Fibroblast of pulmonary artery (primary cell): ENCODE measurements at regions not wholly inside any gene's neighbourhood (a gene's known extent, or its start where the extent isn't known, plus 50 kb on each side); places are given as distances from the start of the nearest gene placed in this dataset.
A peak's percentile ranks its signal among the peaks of the same experiment; 100 is the strongest.
"Not testable (repeated sequence)": the region's sequence is repeated elsewhere in the genome, so short reads cannot be mapped to it uniquely, and the experiment has no call there.

Experiments
- DNase-seq: peaks from one replicate; pipeline ENCODE4 v3.0.0-alpha.2; 2010; ENCODE audit warnings: low read depth
- H3K4me3 ChIP-seq: replicated peaks from 2 replicates; pipeline ENCODE4 v1.5.1; 2011; ENCODE audit warnings: low read depth, mild to moderate bottlenecking, control low read depth, low read length, moderate library complexity
- TF ChIP-seq, protein P1 (sequence below): IDR thresholded peaks from 2 replicates; pipeline ENCODE4 v1.5.1; 2011; ENCODE audit warnings: mild to moderate bottlenecking, control low read depth, low read length, inconsistent platforms; ENCODE audit errors: missing control alignments

DNA sequence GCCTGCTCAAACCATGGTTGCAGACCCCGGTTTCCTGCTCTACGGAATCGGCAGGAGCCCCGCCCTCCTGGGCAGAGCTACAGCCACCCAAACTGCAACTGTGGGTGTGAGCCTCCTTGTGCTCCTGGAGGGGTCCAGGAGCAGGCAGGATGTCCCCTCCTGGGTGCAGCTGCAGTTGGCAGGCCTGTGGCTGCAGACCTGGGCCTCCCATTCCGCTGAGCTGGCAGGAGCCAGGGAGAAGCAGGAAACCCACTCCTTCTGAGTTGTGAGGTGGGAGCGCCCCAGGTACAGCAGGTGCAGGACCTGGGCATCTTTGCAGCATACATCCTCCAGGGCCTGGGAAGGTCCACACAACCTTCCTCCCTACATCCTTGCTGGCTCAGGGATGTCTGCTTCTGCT lies 578.7 kb upstream of the USP24 start:
- TF ChIP-seq, protein P1, sequence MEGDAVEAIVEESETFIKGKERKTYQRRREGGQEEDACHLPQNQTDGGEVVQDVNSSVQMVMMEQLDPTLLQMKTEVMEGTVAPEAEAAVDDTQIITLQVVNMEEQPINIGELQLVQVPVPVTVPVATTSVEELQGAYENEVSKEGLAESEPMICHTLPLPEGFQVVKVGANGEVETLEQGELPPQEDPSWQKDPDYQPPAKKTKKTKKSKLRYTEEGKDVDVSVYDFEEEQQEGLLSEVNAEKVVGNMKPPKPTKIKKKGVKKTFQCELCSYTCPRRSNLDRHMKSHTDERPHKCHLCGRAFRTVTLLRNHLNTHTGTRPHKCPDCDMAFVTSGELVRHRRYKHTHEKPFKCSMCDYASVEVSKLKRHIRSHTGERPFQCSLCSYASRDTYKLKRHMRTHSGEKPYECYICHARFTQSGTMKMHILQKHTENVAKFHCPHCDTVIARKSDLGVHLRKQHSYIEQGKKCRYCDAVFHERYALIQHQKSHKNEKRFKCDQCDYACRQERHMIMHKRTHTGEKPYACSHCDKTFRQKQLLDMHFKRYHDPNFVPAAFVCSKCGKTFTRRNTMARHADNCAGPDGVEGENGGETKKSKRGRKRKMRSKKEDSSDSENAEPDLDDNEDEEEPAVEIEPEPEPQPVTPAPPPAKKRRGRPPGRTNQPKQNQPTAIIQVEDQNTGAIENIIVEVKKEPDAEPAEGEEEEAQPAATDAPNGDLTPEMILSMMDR: no peak
- no peak overlapping the region for H3K4me3 ChIP-seq

DNA sequence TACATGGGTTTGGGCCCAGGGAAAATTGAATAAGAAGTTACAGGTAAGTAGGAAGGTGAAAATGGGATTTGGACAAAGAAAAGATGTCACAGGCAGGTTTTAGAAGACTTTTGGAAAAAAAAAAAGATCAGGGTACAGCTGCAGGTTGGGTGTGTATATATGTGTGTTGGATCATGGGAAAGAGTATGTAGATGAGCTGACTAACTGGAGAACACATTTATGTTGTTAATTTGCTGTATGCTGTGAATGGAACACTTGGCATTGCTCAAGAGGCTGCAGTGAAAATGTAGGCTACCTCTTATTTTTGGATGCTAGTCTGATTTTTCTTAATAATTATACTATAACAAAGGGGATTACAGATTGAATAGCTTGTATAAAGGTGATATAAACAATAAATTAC lies 577.7 kb upstream of the USP24 start:
- TF ChIP-seq, protein P1: no peak
- no peak overlapping the region for H3K4me3 ChIP-seq
- no peak for DNase-seq

More for the DNA sequence above, 578.7 kb upstream of the USP24 start:
- DNase-seq: no peak

DNA sequence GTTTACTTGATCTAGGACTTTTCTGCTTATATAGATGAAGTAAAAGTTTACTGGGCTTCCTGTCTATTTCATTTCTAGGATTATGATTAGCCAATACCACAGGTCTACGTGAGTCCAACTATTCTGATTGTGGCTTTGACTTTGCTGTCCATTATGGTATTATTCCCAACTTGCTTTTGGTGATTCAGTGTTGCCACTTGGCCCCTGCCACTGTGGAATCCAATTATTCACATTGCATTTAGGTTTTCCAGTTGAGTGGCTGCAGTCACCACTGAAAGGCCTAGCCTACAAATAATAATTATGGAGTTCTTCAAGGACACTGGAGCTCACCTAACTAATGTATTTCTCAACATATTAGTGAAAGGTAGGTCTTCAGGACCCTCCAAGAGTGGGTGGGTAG lies 574.3 kb upstream of the USP24 start:
- TF ChIP-seq, protein P1: no peak
- no peak for DNase-seq
- H3K4me3 ChIP-seq: no peak overlapping the region

DNA sequence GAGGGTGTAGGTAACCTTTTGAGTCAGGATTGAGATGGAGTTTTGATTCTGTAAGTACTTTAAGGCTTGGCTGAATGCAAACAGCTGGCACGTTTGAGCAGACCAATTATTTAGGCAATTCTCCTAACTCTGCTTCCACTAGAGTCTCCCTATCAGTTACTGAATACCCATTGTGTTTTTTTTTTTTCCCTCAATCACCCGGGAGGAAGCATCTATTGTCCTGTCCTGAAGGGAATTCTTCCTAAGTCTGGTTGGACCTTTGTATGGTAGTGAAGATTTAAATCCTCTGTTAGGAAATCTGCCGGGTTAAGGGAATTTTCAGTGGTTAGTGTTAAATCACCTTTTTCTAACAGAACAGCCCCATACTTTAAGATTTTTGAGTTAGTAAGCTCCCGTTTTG lies 571.2 kb upstream of the USP24 start:
- peak; percentile 8 for DNase-seq
- H3K4me3 ChIP-seq: no peak overlapping the region
- TF ChIP-seq, protein P1: no peak

DNA sequence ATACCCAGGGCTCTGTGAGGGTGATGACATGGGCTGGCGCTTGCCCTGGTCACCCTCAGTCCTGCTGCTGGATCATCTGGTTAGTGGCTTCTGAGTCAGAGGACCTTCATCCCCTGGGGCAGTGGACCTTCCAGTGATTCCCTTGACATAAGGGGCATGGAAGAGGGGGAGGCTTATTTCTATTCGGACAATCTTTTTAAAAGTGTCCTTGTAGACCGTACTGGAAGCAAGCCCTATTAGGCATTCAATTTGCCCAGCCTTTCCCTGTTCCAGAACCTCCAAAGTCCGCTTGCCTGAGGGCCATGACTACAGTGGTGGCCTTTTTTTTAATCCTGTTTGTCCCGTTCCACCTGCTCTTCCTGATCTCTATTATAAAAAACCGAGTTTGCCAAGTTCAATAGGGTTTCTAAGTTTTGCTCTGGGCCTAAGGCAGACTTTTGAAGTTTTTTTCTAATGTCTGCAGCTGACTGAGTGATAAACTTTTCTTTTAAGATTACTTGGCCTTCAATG lies 569.8 kb upstream of the USP24 start:
- not testable (repeated sequence) for H3K4me3 ChIP-seq, DNase-seq

DNA sequence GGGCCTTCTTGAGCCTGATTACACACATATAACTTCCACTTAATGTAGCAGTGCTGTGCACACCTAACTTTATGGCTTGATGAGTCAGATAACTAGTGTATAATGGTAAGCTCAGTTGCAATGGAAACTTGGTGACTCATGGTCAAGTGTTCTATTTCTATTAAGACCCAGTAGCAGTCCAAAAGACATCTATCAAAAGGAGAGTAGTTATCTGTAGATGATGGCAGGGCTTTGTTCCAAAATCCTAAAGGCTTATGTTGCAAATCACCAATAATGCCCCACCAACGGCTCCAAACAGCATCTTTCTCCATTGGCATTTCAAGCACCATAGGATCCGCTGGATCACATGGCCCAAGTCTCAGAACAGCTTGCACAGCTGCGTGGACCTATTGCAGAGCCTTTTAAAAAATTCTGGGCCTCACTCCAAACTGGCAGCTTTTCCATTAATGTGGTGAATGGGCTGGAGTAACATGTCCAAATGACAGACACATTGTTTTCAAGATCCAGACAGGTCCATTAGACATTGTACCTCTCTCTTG lies 566.8 kb upstream of the USP24 start:
- no peak overlapping the region for H3K4me3 ChIP-seq
- DNase-seq: peak; percentile 68
- TF ChIP-seq, protein P1: no peak

DNA sequence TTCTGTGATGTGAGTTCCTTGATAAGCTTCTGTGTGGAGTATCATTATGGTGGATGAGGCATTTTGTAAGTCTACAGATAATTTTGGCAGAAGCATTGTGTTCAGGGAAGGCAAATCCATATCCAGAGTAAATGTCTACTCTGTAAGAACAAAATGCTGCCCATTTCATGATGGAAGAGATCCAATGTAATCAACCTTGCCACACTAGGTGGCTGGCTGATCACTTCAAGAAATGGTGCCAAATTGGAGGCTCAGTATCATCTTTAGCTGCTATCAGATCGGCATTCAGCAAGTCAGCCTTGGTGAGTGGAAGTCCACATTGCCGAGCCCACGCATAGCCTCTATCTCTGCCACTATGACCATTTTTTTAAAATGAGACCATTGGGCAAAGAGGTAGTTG lies 565.8 kb upstream of the USP24 start:
- no peak overlapping the region for H3K4me3 ChIP-seq
- TF ChIP-seq, protein P1: no peak
- no peak for DNase-seq
